ENCODE measurements at regions not wholly inside any gene's neighbourhood (a gene's known extent, or its start where the extent isn't known, plus 50 kb on each side); places are given as distances from the start of the nearest gene placed in this dataset.

DNA sequence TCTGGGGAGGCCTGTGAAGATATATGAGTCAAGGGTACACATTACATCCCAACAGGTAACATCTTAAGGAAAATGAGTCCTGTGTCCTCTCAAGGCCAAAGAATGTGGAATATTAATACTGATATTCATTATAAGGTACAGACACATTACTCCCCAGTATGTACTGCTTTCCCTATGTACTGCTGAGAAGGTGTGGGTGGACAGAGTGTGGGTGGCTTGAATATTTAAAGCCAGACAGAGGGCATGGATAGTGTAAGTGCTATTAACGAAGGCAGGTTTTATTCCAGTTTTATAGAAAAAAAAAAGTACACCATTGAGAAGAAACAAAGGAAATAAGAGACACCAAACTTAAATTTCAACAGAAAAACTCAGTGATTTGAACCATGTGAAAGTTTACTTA is 1054.4 kb downstream of the XPNPEP1 start:
- TF ChIP-seq, protein P1, sequence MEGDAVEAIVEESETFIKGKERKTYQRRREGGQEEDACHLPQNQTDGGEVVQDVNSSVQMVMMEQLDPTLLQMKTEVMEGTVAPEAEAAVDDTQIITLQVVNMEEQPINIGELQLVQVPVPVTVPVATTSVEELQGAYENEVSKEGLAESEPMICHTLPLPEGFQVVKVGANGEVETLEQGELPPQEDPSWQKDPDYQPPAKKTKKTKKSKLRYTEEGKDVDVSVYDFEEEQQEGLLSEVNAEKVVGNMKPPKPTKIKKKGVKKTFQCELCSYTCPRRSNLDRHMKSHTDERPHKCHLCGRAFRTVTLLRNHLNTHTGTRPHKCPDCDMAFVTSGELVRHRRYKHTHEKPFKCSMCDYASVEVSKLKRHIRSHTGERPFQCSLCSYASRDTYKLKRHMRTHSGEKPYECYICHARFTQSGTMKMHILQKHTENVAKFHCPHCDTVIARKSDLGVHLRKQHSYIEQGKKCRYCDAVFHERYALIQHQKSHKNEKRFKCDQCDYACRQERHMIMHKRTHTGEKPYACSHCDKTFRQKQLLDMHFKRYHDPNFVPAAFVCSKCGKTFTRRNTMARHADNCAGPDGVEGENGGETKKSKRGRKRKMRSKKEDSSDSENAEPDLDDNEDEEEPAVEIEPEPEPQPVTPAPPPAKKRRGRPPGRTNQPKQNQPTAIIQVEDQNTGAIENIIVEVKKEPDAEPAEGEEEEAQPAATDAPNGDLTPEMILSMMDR (IDR thresholded peaks at IDR 0.05; ENCODE audit: insufficient read depth, low read length, poor library complexity, severe bottlenecking) = no peak
- no peaks in the 10 kb centered on the region for H3K27me3 ChIP-seq (replicated peaks; ENCODE audit: control insufficient read depth, insufficient read depth, low read length)
- no peak overlapping the region for H3K4me3 ChIP-seq (replicated peaks; ENCODE audit: low read depth, low read length)
- H3K36me3 ChIP-seq (ENCODE audit: control insufficient read depth, insufficient read depth, low read length) = no peaks in the 10 kb centered on the region
- DNase-seq (ENCODE audit: extremely low read depth, insufficient read length) = no peak

DNA sequence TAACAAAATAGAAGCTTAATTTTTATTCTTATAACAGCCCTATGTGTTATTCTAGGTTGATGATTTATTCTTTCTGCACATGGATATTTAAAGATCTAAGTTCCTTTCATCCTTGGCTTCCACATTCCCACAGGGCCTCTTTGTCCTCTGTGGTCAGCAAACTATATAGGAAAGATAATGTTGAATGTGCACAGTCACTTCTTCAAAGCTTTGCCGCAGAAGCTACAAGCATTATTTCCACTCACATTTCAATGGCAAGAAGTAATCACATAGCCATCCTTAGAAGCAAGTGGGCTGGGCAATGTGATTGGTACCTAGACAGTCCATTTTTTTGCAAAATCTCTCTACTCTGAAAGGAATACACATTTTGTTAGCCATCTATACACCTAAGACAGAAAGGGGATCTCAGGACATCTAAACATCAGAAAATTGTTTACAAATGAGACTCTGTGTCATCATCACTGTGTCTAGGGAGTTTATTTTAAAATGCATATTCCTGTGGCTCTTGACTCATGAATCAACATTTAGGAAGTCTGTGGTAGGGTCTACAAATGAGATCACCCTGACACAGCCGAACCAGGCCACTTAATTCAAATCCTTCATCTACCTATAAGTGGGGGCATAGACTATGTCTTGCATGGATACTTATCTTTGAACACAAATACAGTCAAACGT is 1060.5 kb downstream of the XPNPEP1 start:
- DNase-seq (ENCODE audit: extremely low read depth, insufficient read length) = no peak
- no peaks in the 10 kb centered on the region for H3K27me3 ChIP-seq (replicated peaks; ENCODE audit: control insufficient read depth, insufficient read depth, low read length)
- H3K4me3 ChIP-seq (replicated peaks; ENCODE audit: low read depth, low read length) = no peak overlapping the region
- no peaks in the 10 kb centered on the region for H3K36me3 ChIP-seq (ENCODE audit: control insufficient read depth, insufficient read depth, low read length)
- TF ChIP-seq, protein P1 (IDR thresholded peaks at IDR 0.05; ENCODE audit: insufficient read depth, low read length, poor library complexity, severe bottlenecking) = no peak

DNA sequence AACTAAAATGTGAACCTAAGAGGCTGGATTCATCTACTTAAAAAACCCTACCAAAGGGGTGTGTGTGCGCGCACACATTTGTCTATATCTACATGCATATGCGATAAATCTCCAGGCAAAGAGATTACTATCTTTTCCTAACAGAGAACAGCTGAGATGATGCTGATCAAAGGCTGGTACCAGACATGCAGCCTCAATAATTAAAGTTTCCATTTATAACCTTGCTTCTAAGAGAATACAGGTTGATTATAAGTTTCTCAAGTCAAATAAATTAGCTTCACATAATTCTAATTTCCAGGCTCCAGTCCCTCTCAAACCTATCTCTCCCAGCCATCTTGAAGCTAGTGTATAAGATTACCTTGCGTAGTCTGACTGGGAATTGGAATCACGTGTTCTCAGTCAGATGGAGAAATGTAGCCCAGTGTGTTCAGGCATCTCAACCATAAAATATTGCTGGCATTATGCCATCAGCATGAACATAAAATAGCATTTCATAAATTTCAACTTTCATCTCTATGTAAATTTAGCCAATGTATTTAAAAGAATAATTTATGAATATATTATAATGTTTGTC is 1062.0 kb downstream of the XPNPEP1 start:
- Histone ChIP-seq H3K4me3 (replicated peaks; ENCODE audit: low read depth, low read length) (no peak overlapping the region), H3K27me3 (replicated peaks; ENCODE audit: control insufficient read depth, insufficient read depth, low read length) (no peaks in the 10 kb centered on the region), H3K36me3 (ENCODE audit: control insufficient read depth, insufficient read depth, low read length) (no peaks in the 10 kb centered on the region)
- TF ChIP-seq, protein P1 (IDR thresholded peaks at IDR 0.05; ENCODE audit: insufficient read depth, low read length, poor library complexity, severe bottlenecking) = no peak
- DNase-seq (ENCODE audit: extremely low read depth, insufficient read length) = no peak

GRCh38 chr10:108852211-108852610 is 1071.1 kb downstream of the XPNPEP1 start:
- Histone ChIP-seq H3K27me3 (replicated peaks; ENCODE audit: control insufficient read depth, insufficient read depth, low read length) (no peaks in the 10 kb centered on the region), H3K4me3 (replicated peaks; ENCODE audit: low read depth, low read length) (peak overlapping the region; percentile 33; the same call in 1 of the 2 replicates), H3K36me3 (ENCODE audit: control insufficient read depth, insufficient read depth, low read length) (no peaks in the 10 kb centered on the region)
- DNase-seq (ENCODE audit: extremely low read depth, insufficient read length) = peak; percentile 36
- TF ChIP-seq, protein P1 (IDR thresholded peaks at IDR 0.05; ENCODE audit: insufficient read depth, low read length, poor library complexity, severe bottlenecking) = no peak

- DNase-seq (ENCODE audit: extremely low read depth, insufficient read length) = peak; percentile 72
- TF ChIP-seq, protein P1 (IDR thresholded peaks at IDR 0.05; ENCODE audit: insufficient read depth, low read length, poor library complexity, severe bottlenecking) = no peak
- Histone ChIP-seq H3K27me3 (replicated peaks; ENCODE audit: control insufficient read depth, insufficient read depth, low read length) (no peaks in the 10 kb centered on the region), H3K4me3 (replicated peaks; ENCODE audit: low read depth, low read length) (no peak overlapping the region), H3K36me3 (ENCODE audit: control insufficient read depth, insufficient read depth, low read length) (no peaks in the 10 kb centered on the region)
Measured at GRCh38 chr10:108850138-108850854, 1073.0 kb downstream of the XPNPEP1 start.

Data from GM06990 (cell line).